Stimulated activated CD8-positive, alpha-beta memory T cell treated with anti-CD3 and anti-CD28 coated beads, Interleukin-4, amount 100 ng/mL, for 4 hours (primary cell): ENCODE measurements at regions not wholly inside any gene's neighbourhood (a gene's known extent, or its start where the extent isn't known, plus 50 kb on each side); places are given as distances from the start of the nearest gene placed in this dataset.

ENCODE experiments used
- DNase-seq, 2 donors: peaks; one replicate each; pipeline ENCODE4 v3.0.0-alpha.2; 2020; ENCODE audit warnings: low read depth in 2 of 2, low spot score in 1 of 2

GRCh38 chr3:41126961-41127360 is 72.3 kb upstream of the CTNNB1 start:
- no peak for DNase-seq

GRCh38 chr3:41127414-41127813 is 71.9 kb upstream of the CTNNB1 start:
- DNase-seq: no peak

- no peak for DNase-seq
These were observed 69.6 kb upstream of the CTNNB1 start for GRCh38 chr3:41129731-41130130.

GRCh38 chr3:41131224-41131623 is 68.1 kb upstream of the CTNNB1 start:
- no peak for DNase-seq

- DNase-seq: no peak
These were observed 61.6 kb upstream of the CTNNB1 start for GRCh38 chr3:41137686-41138111.

- no peak for DNase-seq
These were observed 61.2 kb upstream of the CTNNB1 start for GRCh38 chr3:41138146-41138545.

GRCh38 chr3:41138601-41139000 is 60.7 kb upstream of the CTNNB1 start:
- no peak for DNase-seq

- no peak for DNase-seq
These were observed 59.1 kb upstream of the CTNNB1 start for GRCh38 chr3:41140242-41140641.

- DNase-seq: no peak
These were observed 57.7 kb upstream of the CTNNB1 start for GRCh38 chr3:41141433-41142167.

- no peak for DNase-seq
These were observed 55.8 kb upstream of the CTNNB1 start for GRCh38 chr3:41143421-41144031.

GRCh38 chr3:41144631-41145030 is 54.7 kb upstream of the CTNNB1 start:
- DNase-seq: no peak

- no peak for DNase-seq
These were observed 50.8 kb upstream of the CTNNB1 start for GRCh38 chr3:41148478-41148877.

GRCh38 chr3:41148901-41149300 is 50.4 kb upstream of the CTNNB1 start:
- DNase-seq: no peak
